Esophagus muscularis mucosa (tissue), 4 donors: ENCODE measurements at regions not wholly inside any gene's neighbourhood (a gene's known extent, or its start where the extent isn't known, plus 50 kb on each side); places are given as distances from the start of the nearest gene placed in this dataset.
"Not testable (repeated sequence)": the region's sequence is repeated elsewhere in the genome, so short reads cannot be mapped to it uniquely, and the experiment has no call there.

Experiments
- DNase-seq: peaks from one replicate; pipeline ENCODE4 v3.0.0-alpha.2; 2017; ENCODE audit errors: extremely low spot score
- H3K27ac ChIP-seq, 4 donors: fragments of 200-600 bp; sonication (generic); replicated peaks in 1 of 4; 1 replicate in 3 of 4; 2 replicates in 1 of 4; pipeline ENCODE4 v1.5.1; 2016 to 2019; ENCODE audit warnings: mild to moderate bottlenecking in 1 of 4
- H3K27me3 ChIP-seq, 4 donors: fragments of 200-600 bp; sonication (generic); one replicate each; pipeline versions ENCODE4 v1.5.1 to v1.6.0; 2016 to 2019
- H3K36me3 ChIP-seq, 4 donors: fragments of 200-600 bp; sonication (generic); one replicate each; pipeline ENCODE4 v1.5.1; 2016 to 2019
- H3K4me1 ChIP-seq, 4 donors: fragments of 200-600 bp; sonication (generic); one replicate each; pipeline ENCODE4 v1.5.1; 2016 to 2019
- H3K4me3 ChIP-seq, 4 donors: fragments of 200-600 bp; sonication (generic); 1 replicate in 2 of 4; 2 replicates in 2 of 4; pipeline ENCODE4 v1.5.1; 2016 to 2019; ENCODE audit warnings: mild to moderate bottlenecking in 4 of 4, moderate library complexity in 1 of 4
- H3K9me3 ChIP-seq, 4 donors: fragments of 200-600 bp; sonication (generic); 1 replicate in 3 of 4; 2 replicates in 1 of 4; pipeline ENCODE4 v1.5.1; 2016 to 2019
- EP300 ChIP-seq: sonication (generic); formaldehyde crosslinking; IDR thresholded peaks from one replicate; pipeline ENCODE4 v1.6.1; 2017; ENCODE audit warnings: antibody characterized with exemption
- POLR2A ChIP-seq: fragments of 450-650 bp; IDR thresholded peaks from one replicate; pipeline ENCODE4 v1.6.1; 2017; ENCODE audit warnings: antibody characterized with exemption, moderate library complexity, mild to moderate bottlenecking, low read depth
- POLR2AphosphoS5 ChIP-seq, 2 donors: sonication (generic); formaldehyde crosslinking; IDR thresholded peaks; one replicate each; pipeline ENCODE4 v1.6.1; 2017; ENCODE audit warnings: antibody characterized with exemption in 2 of 2
- WGBS: methylation state at CpG from one replicate; pipeline ENCODE4 v1.1.5; 2018; 5-methylcytosine and 5-hydroxymethylcytosine counted together
- intact Hi-C: fragments of 100-400 bp; cut with DNase I; formaldehyde crosslinking; loops from one replicate; pipeline ENCODE4 v1.15.1; 2023
- TF ChIP-seq, protein P1 (sequence below), 3 experiments: fragments of 200-600 bp in 2 of 3; fragments of 450-650 bp in 1 of 3; sonication (generic) in 2 of 3; IDR thresholded peaks; one replicate each; pipeline ENCODE4 v1.5.1; 2017 to 2019; ENCODE audit warnings: antibody characterized with exemption in 3 of 3, mild to moderate bottlenecking in 2 of 3, moderate library complexity in 1 of 3

- DNase-seq = no peak
- Histone ChIP-seq H3K36me3 (no peaks in the 10 kb centered on the region), H3K27ac (no peak overlapping the region), H3K4me1 (no peaks in the 10 kb centered on the region), H3K27me3 (no peaks in the 10 kb centered on the region), H3K9me3 (no peaks in the 10 kb centered on the region), H3K4me3 (no peak overlapping the region)
- TF ChIP-seq, protein P1, sequence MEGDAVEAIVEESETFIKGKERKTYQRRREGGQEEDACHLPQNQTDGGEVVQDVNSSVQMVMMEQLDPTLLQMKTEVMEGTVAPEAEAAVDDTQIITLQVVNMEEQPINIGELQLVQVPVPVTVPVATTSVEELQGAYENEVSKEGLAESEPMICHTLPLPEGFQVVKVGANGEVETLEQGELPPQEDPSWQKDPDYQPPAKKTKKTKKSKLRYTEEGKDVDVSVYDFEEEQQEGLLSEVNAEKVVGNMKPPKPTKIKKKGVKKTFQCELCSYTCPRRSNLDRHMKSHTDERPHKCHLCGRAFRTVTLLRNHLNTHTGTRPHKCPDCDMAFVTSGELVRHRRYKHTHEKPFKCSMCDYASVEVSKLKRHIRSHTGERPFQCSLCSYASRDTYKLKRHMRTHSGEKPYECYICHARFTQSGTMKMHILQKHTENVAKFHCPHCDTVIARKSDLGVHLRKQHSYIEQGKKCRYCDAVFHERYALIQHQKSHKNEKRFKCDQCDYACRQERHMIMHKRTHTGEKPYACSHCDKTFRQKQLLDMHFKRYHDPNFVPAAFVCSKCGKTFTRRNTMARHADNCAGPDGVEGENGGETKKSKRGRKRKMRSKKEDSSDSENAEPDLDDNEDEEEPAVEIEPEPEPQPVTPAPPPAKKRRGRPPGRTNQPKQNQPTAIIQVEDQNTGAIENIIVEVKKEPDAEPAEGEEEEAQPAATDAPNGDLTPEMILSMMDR (IDR thresholded peaks at IDR 0.05) = no peak
- TF ChIP-seq POLR2A (no peak), EP300 (no peak), POLR2AphosphoS5 (IDR thresholded peaks at IDR 0.05) (no peak)
- intact Hi-C loops = no loop called here
- 80% methylated on average over 4 of the region's 4 CpGs for WGBS
Measured at GRCh38 chr18:71040161-71040560, 751.3 kb downstream of the SOCS6 start.

- TF ChIP-seq EP300 = no peak
- no peaks in the 10 kb centered on the region for H3K9me3 ChIP-seq
- 74% methylated on average over 1 of the region's 1 CpG for WGBS
- no peaks in the 10 kb centered on the region for H3K27me3 ChIP-seq
- intact Hi-C loops = no loop called here
- no peaks in the 10 kb centered on the region for H3K36me3 ChIP-seq
- no peaks in the 10 kb centered on the region for H3K4me1 ChIP-seq
- no peak overlapping the region for H3K4me3 ChIP-seq
- no peak for DNase-seq
- H3K27ac ChIP-seq = no peak overlapping the region
Measured at GRCh38 chr18:71038196-71038595, 749.4 kb downstream of the SOCS6 start.

GRCh38 chr18:71036783-71037182 is 747.9 kb downstream of the SOCS6 start:
- TF ChIP-seq EP300 (no peak), POLR2A (no peak), POLR2AphosphoS5 (IDR thresholded peaks at IDR 0.05) (no peak)
- TF ChIP-seq, protein P1 (IDR thresholded peaks at IDR 0.05) = no peak
- H3K27me3 ChIP-seq = no peaks in the 10 kb centered on the region
- no peak overlapping the region for H3K27ac ChIP-seq
- H3K4me1 ChIP-seq = no peaks in the 10 kb centered on the region
- intact Hi-C loops = no loop called here
- no peaks in the 10 kb centered on the region for H3K36me3 ChIP-seq
- no peak overlapping the region for H3K4me3 ChIP-seq
- 55% methylated on average over 1 of the region's 1 CpG for WGBS
- no peaks in the 10 kb centered on the region for H3K9me3 ChIP-seq
- DNase-seq = no peak

GRCh38 chr18:71031296-71032191 is 742.7 kb downstream of the SOCS6 start:
- H3K27me3 ChIP-seq, DNase-seq, H3K9me3 ChIP-seq, intact Hi-C loops, H3K4me1 ChIP-seq, H3K4me3 ChIP-seq, H3K27ac ChIP-seq, H3K36me3 ChIP-seq: not testable (repeated sequence)
- 94% methylated on average over 14 of the region's 46 CpGs for WGBS

DNA sequence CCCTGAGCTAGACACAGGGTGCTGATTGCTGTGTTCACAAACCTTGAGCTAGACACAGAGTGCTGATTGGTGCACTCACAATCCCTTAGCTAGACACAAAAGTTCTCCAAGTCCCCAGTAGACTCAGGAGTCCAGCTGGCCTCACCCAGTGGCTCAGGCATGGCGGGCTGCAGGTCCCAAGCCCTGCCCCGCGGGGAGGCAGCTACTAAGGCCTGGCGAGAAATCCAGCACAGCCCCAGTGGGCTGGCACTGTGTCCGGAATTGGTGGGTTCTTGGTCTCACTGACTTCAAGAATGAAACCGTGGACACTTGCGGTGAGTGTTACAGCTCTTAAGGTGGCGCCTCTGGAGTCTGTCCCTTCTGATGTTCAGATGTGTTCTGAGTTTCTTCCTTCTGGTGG is 741.2 kb downstream of the SOCS6 start:
- intact Hi-C loops, H3K9me3 ChIP-seq, H3K4me3 ChIP-seq, H3K27ac ChIP-seq, DNase-seq, H3K4me1 ChIP-seq, H3K36me3 ChIP-seq, H3K27me3 ChIP-seq: not testable (repeated sequence)
- 87% methylated on average over 5 of the region's 8 CpGs for WGBS

GRCh38 chr18:71028285-71028762 is 739.5 kb downstream of the SOCS6 start:
- H3K9me3 ChIP-seq = peaks cover 0 to 5% (median 0%) of the 10 kb centered on the region in 4 donors
- no peaks in the 10 kb centered on the region for H3K27me3 ChIP-seq
- TF ChIP-seq POLR2A (no peak), POLR2AphosphoS5 (IDR thresholded peaks at IDR 0.05) (no peak), EP300 (no peak)
- TF ChIP-seq, protein P1 (IDR thresholded peaks at IDR 0.05) = no peak
- DNase-seq = no peak
- H3K27ac ChIP-seq = no peak overlapping the region
- no peaks in the 10 kb centered on the region for H3K4me1 ChIP-seq
- 77% methylated on average over 6 of the region's 19 CpGs for WGBS
- intact Hi-C loops = no loop called here
- no peak overlapping the region for H3K4me3 ChIP-seq
- H3K36me3 ChIP-seq = no peaks in the 10 kb centered on the region
